Spleen (tissue), 7 donors: ENCODE measurements at regions not wholly inside any gene's neighbourhood (a gene's known extent, or its start where the extent isn't known, plus 50 kb on each side); places are given as distances from the start of the nearest gene placed in this dataset.

Source experiments
- POLR2A ChIP-seq, 3 donors: fragments of 450-650 bp; IDR thresholded peaks; one replicate each; pipeline ENCODE4 v1.5.1; 2017; ENCODE audit warnings: antibody characterized with exemption in 3 of 3, mild to moderate bottlenecking in 1 of 3
- TF ChIP-seq, protein P1 (sequence below), 11 experiments: fragments of 200-600 bp in 7 of 11; fragments of 450-650 bp in 4 of 11; sonication (generic) in 4 of 11; IDR thresholded peaks in 8 of 11; conservative IDR thresholded peaks in 3 of 11; 1 replicate in 7 of 11; 2 replicates in 4 of 11; pipeline versions ENCODE4 v1.4.0 to v1.8.0; 2016 to 2021; ENCODE audit warnings: antibody characterized with exemption in 11 of 11, inconsistent platforms in 4 of 11, mild to moderate bottlenecking in 1 of 11
- donor health status: DM: no; HTN: no; CAD: no; lungs with moderate emphysema.
- donor health status: DM: no; HTN: no; CAD: no.
- donor health status: DM: no; HTN: no; CAD: no.

DNA sequence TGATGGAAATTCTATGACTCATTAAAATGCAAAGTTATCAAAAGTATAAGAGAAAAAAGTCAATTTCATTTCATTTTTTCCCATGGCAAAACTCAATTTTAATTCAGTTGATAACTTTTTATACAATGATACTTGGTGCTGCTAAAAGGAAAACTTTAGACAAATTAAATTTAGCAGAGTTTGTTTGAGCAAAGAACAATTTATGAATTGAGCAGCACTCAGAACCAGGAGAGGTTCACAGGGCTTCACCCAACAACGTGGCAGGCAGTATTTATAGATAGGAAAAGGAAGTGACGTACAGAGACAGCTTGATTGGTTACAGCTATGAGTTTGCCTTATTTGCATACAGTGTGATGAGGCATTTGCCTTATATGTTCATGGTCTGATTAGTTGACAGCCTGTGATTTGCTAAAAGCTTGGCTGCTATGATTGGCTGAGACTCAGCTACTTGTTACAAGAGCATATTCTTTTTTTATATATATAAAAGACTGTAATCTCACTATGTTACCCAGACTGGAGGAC, 157.2 kb upstream of the CELF2 start:
- TF ChIP-seq, protein P1, sequence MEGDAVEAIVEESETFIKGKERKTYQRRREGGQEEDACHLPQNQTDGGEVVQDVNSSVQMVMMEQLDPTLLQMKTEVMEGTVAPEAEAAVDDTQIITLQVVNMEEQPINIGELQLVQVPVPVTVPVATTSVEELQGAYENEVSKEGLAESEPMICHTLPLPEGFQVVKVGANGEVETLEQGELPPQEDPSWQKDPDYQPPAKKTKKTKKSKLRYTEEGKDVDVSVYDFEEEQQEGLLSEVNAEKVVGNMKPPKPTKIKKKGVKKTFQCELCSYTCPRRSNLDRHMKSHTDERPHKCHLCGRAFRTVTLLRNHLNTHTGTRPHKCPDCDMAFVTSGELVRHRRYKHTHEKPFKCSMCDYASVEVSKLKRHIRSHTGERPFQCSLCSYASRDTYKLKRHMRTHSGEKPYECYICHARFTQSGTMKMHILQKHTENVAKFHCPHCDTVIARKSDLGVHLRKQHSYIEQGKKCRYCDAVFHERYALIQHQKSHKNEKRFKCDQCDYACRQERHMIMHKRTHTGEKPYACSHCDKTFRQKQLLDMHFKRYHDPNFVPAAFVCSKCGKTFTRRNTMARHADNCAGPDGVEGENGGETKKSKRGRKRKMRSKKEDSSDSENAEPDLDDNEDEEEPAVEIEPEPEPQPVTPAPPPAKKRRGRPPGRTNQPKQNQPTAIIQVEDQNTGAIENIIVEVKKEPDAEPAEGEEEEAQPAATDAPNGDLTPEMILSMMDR (IDR thresholded peaks at IDR 0.05 in 8 of 11, conservative IDR thresholded peaks at IDR 0.05 in 3 of 11): no peak
- TF ChIP-seq POLR2A (IDR thresholded peaks at IDR 0.05): no peak
